ENCODE measurements at regions not wholly inside any gene's neighbourhood (a gene's known extent, or its start where the extent isn't known, plus 50 kb on each side); places are given as distances from the start of the nearest gene placed in this dataset.

DNA sequence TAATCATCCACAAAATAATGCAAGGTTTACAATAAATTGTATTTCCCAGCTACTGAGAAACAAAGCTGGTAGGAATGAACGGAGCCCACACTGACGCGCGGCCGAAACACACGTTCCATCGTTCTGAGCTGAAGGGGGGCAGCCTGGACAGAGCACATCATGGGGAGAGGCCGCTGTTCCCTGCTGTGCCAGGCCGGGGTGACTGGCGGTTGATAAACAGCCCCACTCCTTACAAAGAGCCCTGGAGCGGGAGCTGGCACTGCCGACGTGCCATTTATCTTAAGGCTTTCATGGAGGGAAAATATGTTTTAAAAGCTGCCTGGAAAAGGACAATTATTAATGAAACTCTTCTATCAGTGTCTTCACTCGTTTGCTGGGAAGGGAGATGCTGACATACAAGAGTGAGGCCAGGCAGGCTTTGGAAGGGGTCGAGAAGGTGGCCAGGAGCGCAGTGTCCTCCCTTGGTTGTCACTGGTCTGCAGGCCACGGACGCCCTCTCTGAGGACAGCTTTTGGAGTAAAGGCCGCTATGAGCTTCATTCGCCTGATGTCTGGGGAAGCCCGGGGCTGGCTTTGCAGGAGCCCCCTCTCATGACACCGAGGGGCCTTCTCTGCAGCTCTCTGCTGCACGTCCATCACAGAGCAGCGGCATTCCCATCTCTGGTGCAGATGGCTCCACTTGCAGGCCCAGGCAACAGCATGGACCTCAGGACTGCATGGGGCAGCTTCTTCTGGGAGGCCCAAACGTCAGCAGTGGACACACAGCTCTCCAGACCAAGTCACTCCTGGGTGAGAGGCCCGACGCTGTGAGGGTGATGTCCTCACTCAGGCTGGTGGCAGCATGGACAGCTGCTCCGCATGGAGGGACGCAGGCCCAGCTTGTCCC lies 355.3 kb upstream of the SFSWAP start:
- H3K27ac ChIP-seq (ENCODE audit: low read depth, low read length), result no peak overlapping the region
- H3K9ac ChIP-seq (ENCODE audit: low read depth in 1 of 3, low read length in 3 of 3), result no peak overlapping the region
- no peaks in the 10 kb centered on the region for H3K9me3 ChIP-seq (ENCODE audit: control insufficient read depth in 3 of 3, low read length in 3 of 3)
- H3K36me3 ChIP-seq (ENCODE audit: control insufficient read depth in 3 of 3, insufficient read depth in 3 of 3, low read length in 3 of 3), result no peaks in the 10 kb centered on the region
- H3K27me3 ChIP-seq (ENCODE audit: control insufficient read depth in 3 of 3, insufficient read depth in 3 of 3, low read length in 3 of 3), result peaks cover 0 to 11% (median 9%) of the 10 kb centered on the region in 3 donors
- no peaks in the 10 kb centered on the region for H3K4me1 ChIP-seq (ENCODE audit: control insufficient read depth in 3 of 3, insufficient read depth in 3 of 3, low read length in 3 of 3)
- no peak overlapping the region for H3K4me3 ChIP-seq (ENCODE audit: low read length in 3 of 3)

GRCh38 chr12:131356485-131357184 lies 354.3 kb upstream of the SFSWAP start:
- Histone ChIP-seq H3K9ac (ENCODE audit: low read depth in 1 of 3, low read length in 3 of 3) (no peak overlapping the region), H3K4me1 (ENCODE audit: control insufficient read depth in 3 of 3, insufficient read depth in 3 of 3, low read length in 3 of 3) (no peaks in the 10 kb centered on the region), H3K4me3 (ENCODE audit: low read length in 3 of 3) (no peak overlapping the region), H3K27me3 (ENCODE audit: control insufficient read depth in 3 of 3, insufficient read depth in 3 of 3, low read length in 3 of 3) (peaks cover 0 to 8% (median 5%) of the 10 kb centered on the region in 3 donors), H3K9me3 (ENCODE audit: control insufficient read depth in 3 of 3, low read length in 3 of 3) (no peaks in the 10 kb centered on the region), H3K27ac (ENCODE audit: low read depth, low read length) (no peak overlapping the region), H3K36me3 (ENCODE audit: control insufficient read depth in 3 of 3, insufficient read depth in 3 of 3, low read length in 3 of 3) (no peaks in the 10 kb centered on the region)

GRCh38 chr12:131357185-131357747 lies 353.6 kb upstream of the SFSWAP start:
- no peaks in the 10 kb centered on the region for H3K9me3 ChIP-seq (ENCODE audit: control insufficient read depth in 3 of 3, low read length in 3 of 3)
- H3K9ac ChIP-seq (ENCODE audit: low read depth in 1 of 3, low read length in 3 of 3), result no peak overlapping the region
- peaks cover 0 to 8% (median 5%) of the 10 kb centered on the region in 3 donors for H3K27me3 ChIP-seq (ENCODE audit: control insufficient read depth in 3 of 3, insufficient read depth in 3 of 3, low read length in 3 of 3)
- H3K36me3 ChIP-seq (ENCODE audit: control insufficient read depth in 3 of 3, insufficient read depth in 3 of 3, low read length in 3 of 3), result no peaks in the 10 kb centered on the region
- no peaks in the 10 kb centered on the region for H3K4me1 ChIP-seq (ENCODE audit: control insufficient read depth in 3 of 3, insufficient read depth in 3 of 3, low read length in 3 of 3)
- H3K4me3 ChIP-seq (ENCODE audit: low read length in 3 of 3), result no peak overlapping the region
- no peak overlapping the region for H3K27ac ChIP-seq (ENCODE audit: low read depth, low read length)

DNA sequence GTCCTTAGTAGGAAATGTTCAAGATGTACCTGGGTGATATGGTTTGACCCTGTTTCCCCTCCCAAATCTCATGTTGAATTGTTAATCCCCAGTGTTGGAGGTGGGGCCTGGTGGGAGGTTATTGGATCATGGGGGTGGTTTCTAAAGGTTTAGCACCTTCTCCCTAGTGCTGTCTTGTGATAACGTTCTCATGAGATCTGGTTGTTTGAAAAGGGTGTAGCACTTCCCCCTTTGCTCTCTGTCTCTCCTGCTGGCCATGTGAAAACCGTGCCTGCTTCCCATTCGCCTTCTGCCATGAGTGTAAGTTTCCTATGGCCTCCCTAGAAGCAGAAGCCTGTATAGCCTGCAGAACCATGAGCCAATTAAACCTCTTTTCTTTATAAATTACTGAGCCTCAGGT lies 353.0 kb upstream of the SFSWAP start:
- Histone ChIP-seq H3K4me1 (ENCODE audit: control insufficient read depth in 3 of 3, insufficient read depth in 3 of 3, low read length in 3 of 3) (no peaks in the 10 kb centered on the region), H3K36me3 (ENCODE audit: control insufficient read depth in 3 of 3, insufficient read depth in 3 of 3, low read length in 3 of 3) (no peaks in the 10 kb centered on the region), H3K4me3 (ENCODE audit: low read length in 3 of 3) (no peak overlapping the region), H3K9ac (ENCODE audit: low read depth in 1 of 3, low read length in 3 of 3) (no peak overlapping the region), H3K27me3 (ENCODE audit: control insufficient read depth in 3 of 3, insufficient read depth in 3 of 3, low read length in 3 of 3) (peaks cover 0 to 8% (median 5%) of the 10 kb centered on the region in 3 donors), H3K27ac (ENCODE audit: low read depth, low read length) (no peak overlapping the region), H3K9me3 (ENCODE audit: control insufficient read depth in 3 of 3, low read length in 3 of 3) (no peaks in the 10 kb centered on the region)

DNA sequence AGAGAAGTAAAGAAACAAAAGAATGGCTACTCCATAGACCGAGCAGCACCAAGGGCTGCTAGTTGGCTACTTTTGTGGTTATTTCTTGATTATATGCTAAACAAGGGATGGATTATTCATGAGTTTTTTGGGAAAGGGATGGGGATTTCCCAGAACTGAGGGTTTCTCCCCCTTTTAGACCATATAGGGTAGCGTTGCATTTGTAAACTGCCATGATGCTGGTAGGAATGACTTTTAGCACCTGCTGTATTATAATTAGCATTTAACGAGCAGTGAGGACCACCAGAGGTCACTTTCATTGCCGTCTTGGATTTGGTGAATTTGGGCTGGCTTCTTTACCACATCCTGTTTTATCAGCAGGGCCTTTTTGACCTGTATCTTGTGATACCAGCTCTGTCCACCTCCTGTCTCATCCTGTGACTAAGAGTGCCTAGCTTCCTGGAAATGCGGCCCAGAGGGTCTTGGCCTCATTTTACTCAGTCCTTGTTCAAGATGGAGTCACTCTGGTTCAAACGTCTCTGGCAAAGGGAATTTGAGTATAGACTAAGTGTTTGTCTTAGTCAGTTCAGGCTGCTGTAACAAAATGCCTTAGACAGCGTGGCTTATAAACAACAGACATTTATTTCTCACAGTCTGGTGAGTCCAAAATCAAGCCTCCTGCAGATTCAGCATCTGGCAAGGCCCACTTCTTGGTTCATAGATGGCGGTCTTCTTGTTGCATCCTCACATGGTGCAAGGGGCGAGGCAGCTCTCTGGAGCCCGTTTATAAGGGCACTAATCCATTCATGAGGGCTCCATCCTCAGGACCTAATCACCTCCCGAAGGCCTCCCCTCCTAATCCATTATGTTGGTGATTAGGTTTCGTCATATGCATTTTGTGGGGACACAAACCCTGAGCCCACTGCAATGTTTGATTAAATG lies 348.3 kb upstream of the SFSWAP start:
- no peaks in the 10 kb centered on the region for H3K4me1 ChIP-seq (ENCODE audit: control insufficient read depth in 3 of 3, insufficient read depth in 3 of 3, low read length in 3 of 3)
- no peak overlapping the region for H3K27ac ChIP-seq (ENCODE audit: low read depth, low read length)
- H3K9ac ChIP-seq (ENCODE audit: low read depth in 1 of 3, low read length in 3 of 3), result no peak overlapping the region
- no peaks in the 10 kb centered on the region for H3K36me3 ChIP-seq (ENCODE audit: control insufficient read depth in 3 of 3, insufficient read depth in 3 of 3, low read length in 3 of 3)
- no peak overlapping the region for H3K4me3 ChIP-seq (ENCODE audit: low read length in 3 of 3)
- peaks cover 0 to 2% (median 0%) of the 10 kb centered on the region in 3 donors for H3K9me3 ChIP-seq (ENCODE audit: control insufficient read depth in 3 of 3, low read length in 3 of 3)
- peaks cover 5 to 18% (median 6%) of the 10 kb centered on the region in 3 donors for H3K27me3 ChIP-seq (ENCODE audit: control insufficient read depth in 3 of 3, insufficient read depth in 3 of 3, low read length in 3 of 3)

DNA sequence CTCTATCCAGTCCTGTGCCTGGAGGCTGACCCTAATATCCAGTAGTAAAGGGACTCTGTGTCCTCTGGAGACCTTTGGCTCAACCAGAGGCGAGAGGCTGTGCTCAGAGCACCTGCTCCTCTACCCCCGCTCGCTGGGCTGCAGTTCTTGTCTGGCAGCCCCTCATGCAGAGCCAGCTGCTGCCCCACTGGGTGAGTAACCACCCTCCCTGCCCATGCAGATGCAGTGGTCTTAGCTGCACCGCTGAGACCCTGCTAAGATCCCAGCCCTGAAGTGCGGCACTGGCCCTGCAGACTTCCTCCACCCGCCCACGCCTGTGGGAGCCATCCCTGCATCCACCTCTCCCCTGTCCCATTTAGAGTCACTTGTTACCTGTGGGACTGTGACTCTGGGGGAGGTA lies 347.5 kb upstream of the SFSWAP start:
- Histone ChIP-seq H3K27ac (ENCODE audit: low read depth, low read length) (no peak overlapping the region), H3K36me3 (ENCODE audit: control insufficient read depth in 3 of 3, insufficient read depth in 3 of 3, low read length in 3 of 3) (no peaks in the 10 kb centered on the region), H3K9ac (ENCODE audit: low read depth in 1 of 3, low read length in 3 of 3) (no peak overlapping the region), H3K4me1 (ENCODE audit: control insufficient read depth in 3 of 3, insufficient read depth in 3 of 3, low read length in 3 of 3) (no peaks in the 10 kb centered on the region), H3K9me3 (ENCODE audit: control insufficient read depth in 3 of 3, low read length in 3 of 3) (peaks cover 0 to 2% (median 0%) of the 10 kb centered on the region in 3 donors), H3K4me3 (ENCODE audit: low read length in 3 of 3) (no peak overlapping the region), H3K27me3 (ENCODE audit: control insufficient read depth in 3 of 3, insufficient read depth in 3 of 3, low read length in 3 of 3) (peaks cover 5 to 18% (median 6%) of the 10 kb centered on the region in 3 donors)

DNA sequence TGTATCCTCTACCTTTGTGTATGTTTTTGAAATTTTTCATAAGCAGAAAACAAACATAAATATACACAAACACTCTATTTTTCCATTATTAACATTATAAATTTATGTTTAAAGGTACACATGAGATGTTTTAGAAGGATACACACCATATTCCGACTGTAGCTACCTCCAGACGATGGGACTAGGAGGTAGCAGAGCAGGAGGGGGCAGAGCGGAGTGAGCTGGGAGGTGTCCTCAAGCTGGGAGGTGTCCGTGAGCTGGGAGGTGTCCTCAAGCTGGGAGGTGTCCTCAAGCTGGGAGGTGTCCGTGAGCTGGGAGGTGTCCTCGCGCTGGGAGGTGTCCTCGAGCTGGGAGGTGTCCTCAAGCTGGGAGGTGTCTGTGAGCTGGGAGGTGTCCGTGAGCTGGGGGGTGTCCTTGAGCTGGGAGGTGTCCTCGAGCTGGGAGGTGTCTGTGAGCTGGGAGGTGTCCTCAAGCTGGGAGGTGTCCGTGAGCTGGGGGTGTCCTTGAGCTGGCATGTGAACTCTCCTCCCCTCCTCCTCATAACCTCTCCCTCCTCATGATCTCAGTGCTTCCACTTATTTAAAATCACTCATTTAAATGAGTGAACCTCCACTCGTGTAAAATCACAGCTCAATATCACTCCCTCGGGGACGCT lies 346.9 kb upstream of the SFSWAP start:
- Histone ChIP-seq H3K4me3 (ENCODE audit: low read length in 3 of 3) (no peak overlapping the region), H3K4me1 (ENCODE audit: control insufficient read depth in 3 of 3, insufficient read depth in 3 of 3, low read length in 3 of 3) (no peaks in the 10 kb centered on the region), H3K27me3 (ENCODE audit: control insufficient read depth in 3 of 3, insufficient read depth in 3 of 3, low read length in 3 of 3) (peaks cover 5 to 18% (median 6%) of the 10 kb centered on the region in 3 donors), H3K27ac (ENCODE audit: low read depth, low read length) (no peak overlapping the region), H3K9me3 (ENCODE audit: control insufficient read depth in 3 of 3, low read length in 3 of 3) (peaks cover 0 to 2% (median 0%) of the 10 kb centered on the region in 3 donors), H3K36me3 (ENCODE audit: control insufficient read depth in 3 of 3, insufficient read depth in 3 of 3, low read length in 3 of 3) (no peaks in the 10 kb centered on the region), H3K9ac (ENCODE audit: low read depth in 1 of 3, low read length in 3 of 3) (no peak overlapping the region)

DNA sequence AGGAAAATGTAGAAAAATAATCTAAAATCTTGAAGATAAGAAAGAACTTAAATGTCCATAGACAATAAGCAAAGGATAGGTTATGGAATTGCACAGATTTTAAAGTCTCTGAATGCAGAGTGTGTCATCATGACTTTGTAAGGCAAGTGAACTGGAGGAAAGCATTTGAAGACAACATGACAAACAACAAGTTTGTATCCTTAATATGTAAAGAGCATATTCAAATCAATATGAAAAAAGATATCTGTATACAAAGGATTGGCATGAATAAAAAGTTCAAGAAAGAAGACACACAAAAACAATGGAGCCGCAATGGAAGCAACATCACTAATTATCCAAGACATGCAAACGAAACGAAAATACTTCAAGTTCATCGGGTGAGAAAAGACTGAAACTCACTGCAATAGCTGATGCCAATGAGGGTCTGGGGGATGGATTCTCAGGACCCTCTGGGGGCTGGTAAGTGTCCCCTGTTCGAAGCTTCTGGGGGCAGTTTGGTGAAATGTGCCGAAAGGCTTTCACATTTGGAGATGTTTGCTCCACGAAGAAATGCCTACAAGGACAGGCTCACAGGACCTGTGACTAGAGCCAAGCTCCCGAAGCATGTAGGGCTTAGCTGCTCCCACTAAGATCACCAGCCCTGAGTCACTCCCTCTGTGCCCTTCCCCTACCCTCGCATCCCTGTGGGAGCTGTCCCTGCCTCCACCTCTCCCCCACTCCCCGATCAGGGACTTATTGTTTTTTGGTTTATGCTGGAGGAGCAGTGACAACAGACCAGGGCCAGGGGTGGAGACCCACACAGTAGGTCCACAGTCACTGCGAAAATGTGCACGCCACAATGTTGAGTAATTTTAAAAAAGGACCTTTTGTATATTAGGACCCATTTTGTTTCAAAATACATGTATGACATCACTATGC lies 345.7 kb upstream of the SFSWAP start:
- no peak overlapping the region for H3K27ac ChIP-seq (ENCODE audit: low read depth, low read length)
- no peaks in the 10 kb centered on the region for H3K4me1 ChIP-seq (ENCODE audit: control insufficient read depth in 3 of 3, insufficient read depth in 3 of 3, low read length in 3 of 3)
- H3K36me3 ChIP-seq (ENCODE audit: control insufficient read depth in 3 of 3, insufficient read depth in 3 of 3, low read length in 3 of 3), result no peaks in the 10 kb centered on the region
- H3K4me3 ChIP-seq (ENCODE audit: low read length in 3 of 3), result no peak overlapping the region
- peaks cover 5 to 18% (median 6%) of the 10 kb centered on the region in 3 donors for H3K27me3 ChIP-seq (ENCODE audit: control insufficient read depth in 3 of 3, insufficient read depth in 3 of 3, low read length in 3 of 3)
- H3K9ac ChIP-seq (ENCODE audit: low read depth in 1 of 3, low read length in 3 of 3), result no peak overlapping the region
- H3K9me3 ChIP-seq (ENCODE audit: control insufficient read depth in 3 of 3, low read length in 3 of 3), result peaks cover 0 to 2% (median 0%) of the 10 kb centered on the region in 3 donors

Data from skeletal muscle tissue (tissue), 3 donors.